Stimulated activated effector memory CD8-positive, alpha-beta T cell treated with anti-CD3 and anti-CD28 coated beads, Interleukin-12 subunit alpha, Interleukin-12 subunit beta, amount 100 ng/mL, for 72 hours (primary cell): ENCODE measurements at regions not wholly inside any gene's neighbourhood (a gene's known extent, or its start where the extent isn't known, plus 50 kb on each side); places are given as distances from the start of the nearest gene placed in this dataset.

Experiments used
- ATAC-seq: fragments of 150-1000 bp; cut with Tn5 transposase; 2 replicates; pipeline ENCODE4 v1.10.0; 2021
- DNase-seq, 2 donors: peaks; one replicate each; pipeline ENCODE4 v3.0.0; 2021 to 2022; ENCODE audit warnings: low spot score in 2 of 2
- H3K27ac Mint-ChIP-seq: one replicate; pipeline ENCODE4 v1.8.0; 2022; ENCODE audit warnings: mild to moderate bottlenecking, mixed read lengths
- H3K36me3 Mint-ChIP-seq: one replicate; pipeline ENCODE4 v1.8.0; 2022; ENCODE audit warnings: mild to moderate bottlenecking, mixed read lengths
- H3K4me1 Mint-ChIP-seq: one replicate; pipeline ENCODE4 v1.8.0; 2022; ENCODE audit warnings: mixed read lengths
- H3K4me3 Mint-ChIP-seq: one replicate; pipeline ENCODE4 v1.8.0; 2022; ENCODE audit warnings: mild to moderate bottlenecking, mixed read lengths
- H3K9me3 Mint-ChIP-seq: one replicate; pipeline ENCODE4 v1.8.0; 2022; ENCODE audit warnings: mixed read lengths

- Mint-ChIP-seq H3K4me3 (no peak overlapping the region), H3K4me1 (no peaks in the 10 kb centered on the region), H3K27ac (no peak overlapping the region), H3K9me3 (no peaks in the 10 kb centered on the region), H3K36me3 (no peaks in the 10 kb centered on the region)
- ATAC-seq: no peak
- DNase-seq: no peak
Observed at GRCh38 chr6:105952326-105952725, 133.8 kb upstream of the PRDM1 start.

DNA sequence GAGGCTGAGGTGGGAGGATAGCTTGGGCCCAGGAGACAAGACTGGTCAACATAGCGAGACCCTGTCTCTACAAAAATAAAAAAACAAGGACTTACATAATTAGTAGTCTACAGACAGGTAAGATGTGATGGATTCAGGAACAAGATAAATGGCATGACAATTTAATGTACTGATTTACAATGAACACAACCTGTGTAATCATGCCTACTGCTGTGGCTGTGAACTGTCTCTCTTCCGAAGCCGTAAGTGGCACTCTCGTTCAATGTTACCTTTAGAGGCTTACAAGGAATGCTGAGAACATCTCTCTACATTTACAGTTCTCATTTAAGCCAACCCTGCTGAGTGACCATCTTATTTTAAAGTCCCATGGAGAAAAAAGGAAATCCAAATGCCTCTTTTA, 134.8 kb upstream of the PRDM1 start:
- DNase-seq (no peak), ATAC-seq (no peak)
- Mint-ChIP-seq H3K36me3 (no peaks in the 10 kb centered on the region), H3K4me3 (no peak overlapping the region), H3K4me1 (no peaks in the 10 kb centered on the region), H3K27ac (no peak overlapping the region), H3K9me3 (no peaks in the 10 kb centered on the region)

DNA sequence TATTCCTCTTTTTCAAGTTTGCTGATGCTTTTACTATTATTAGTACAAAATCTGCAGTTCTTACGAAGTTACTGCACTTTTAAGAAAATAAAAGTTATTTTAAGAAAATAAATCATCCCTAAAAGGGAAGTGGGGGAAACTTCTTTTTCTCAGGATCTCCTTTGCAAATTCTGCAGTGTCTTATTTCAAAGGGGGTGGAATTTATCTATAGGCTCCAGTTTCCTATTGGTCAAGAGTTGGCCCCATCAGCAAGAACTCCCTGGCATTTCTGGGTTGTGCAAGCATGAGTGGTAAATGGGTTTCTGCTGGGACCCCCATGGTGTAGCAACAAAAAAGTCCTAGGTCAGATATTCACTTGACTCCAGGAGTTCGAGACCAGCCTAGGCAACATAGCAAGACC, 136.3 kb upstream of the PRDM1 start:
- Mint-ChIP-seq H3K27ac (no peak overlapping the region), H3K36me3 (no peaks in the 10 kb centered on the region), H3K4me3 (no peak overlapping the region), H3K4me1 (no peaks in the 10 kb centered on the region), H3K9me3 (no peaks in the 10 kb centered on the region)
- DNase-seq (no peak), ATAC-seq (no peak)

DNA sequence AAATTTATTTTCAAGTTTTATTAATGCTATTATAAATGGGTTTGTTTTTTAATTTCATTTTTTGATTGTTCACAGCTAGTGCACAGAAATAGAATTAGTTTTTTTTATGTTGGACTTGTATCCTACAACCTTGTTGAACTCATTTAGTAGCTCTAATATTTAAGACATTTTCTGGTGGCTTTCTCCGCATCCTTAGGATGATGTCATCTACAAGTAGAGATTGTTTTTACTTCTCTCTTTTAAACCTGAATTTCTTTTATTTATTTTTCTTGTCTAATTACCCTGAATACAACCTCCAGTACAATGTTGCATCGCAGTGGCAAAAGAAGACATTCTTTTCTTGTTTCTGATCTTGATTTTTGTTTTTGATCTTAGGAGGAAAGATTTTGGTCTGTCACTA, 142.6 kb upstream of the PRDM1 start:
- H3K27ac Mint-ChIP-seq: no peak overlapping the region
- no peak overlapping the region for H3K4me3 Mint-ChIP-seq
- H3K4me1 Mint-ChIP-seq: peaks cover 7% of the 10 kb centered on the region
- H3K9me3 Mint-ChIP-seq: no peaks in the 10 kb centered on the region
- H3K36me3 Mint-ChIP-seq: no peaks in the 10 kb centered on the region
- DNase-seq (no peak), ATAC-seq (no peak)

DNA sequence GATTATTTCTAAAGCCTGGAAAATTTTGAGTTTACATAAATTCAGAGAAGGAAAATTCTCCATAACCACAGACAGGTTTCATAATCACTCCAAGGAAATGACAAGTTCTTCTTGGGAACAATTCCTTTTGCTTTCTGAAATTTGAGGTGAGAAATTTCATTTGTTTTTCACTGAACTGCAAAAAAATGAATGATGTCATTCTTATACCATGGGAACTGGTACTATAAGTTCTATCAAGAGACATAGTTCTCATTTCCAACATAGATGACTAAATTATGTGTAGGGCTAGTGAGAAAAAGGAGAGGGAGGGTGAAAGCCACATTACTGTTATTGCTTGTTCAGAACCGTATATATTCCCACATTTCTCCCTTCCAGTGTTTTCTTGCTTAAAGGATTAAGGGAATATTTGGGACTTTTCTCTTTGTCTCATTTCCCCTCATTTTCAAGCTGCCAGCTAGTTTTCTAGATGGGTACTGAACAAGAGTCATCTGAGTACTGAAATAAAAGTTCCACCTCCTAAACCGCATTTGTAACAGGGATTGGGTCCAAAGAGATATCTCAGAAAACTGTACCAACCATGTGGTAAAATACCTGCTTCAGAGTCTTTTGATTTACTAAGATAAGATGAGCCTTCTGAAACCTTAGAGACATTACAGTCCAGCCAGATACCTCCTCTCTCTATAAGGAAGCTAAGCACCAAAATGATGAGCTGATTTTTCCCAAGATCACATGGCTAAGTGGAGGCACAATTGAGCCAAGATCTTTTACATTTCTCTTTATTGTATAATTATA, 144.3 kb upstream of the PRDM1 start:
- H3K36me3 Mint-ChIP-seq: no peaks in the 10 kb centered on the region
- no peak overlapping the region for H3K27ac Mint-ChIP-seq
- H3K4me1 Mint-ChIP-seq: peaks cover 7% of the 10 kb centered on the region
- H3K9me3 Mint-ChIP-seq: no peaks in the 10 kb centered on the region
- ATAC-seq: peak; percentile 82
- no peak overlapping the region for H3K4me3 Mint-ChIP-seq
- DNase-seq: no peak

DNA sequence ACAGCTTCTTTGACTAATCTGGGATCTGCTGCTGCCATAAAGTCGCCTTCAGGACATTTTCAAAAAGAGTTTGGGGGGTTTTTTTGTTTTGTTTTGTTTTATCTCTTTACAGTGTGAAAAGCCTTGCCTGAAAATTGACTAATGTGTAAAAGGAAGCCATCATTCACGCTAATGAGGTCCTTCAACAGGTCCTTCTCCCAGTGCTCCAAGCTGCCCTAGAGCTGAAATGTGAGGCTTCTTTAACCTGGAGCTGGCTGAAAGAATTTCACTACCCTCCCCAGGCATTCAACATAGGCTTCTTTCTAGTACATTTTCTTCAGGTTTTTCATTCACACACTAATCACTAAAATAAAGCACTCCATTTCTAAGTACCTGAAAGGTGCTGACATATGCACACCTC, 145.1 kb upstream of the PRDM1 start:
- no peaks in the 10 kb centered on the region for H3K36me3 Mint-ChIP-seq
- no peak for DNase-seq
- H3K27ac Mint-ChIP-seq: no peak overlapping the region
- no peaks in the 10 kb centered on the region for H3K9me3 Mint-ChIP-seq
- no peak overlapping the region for H3K4me3 Mint-ChIP-seq
- ATAC-seq: no peak
- H3K4me1 Mint-ChIP-seq: peaks cover 7% of the 10 kb centered on the region

DNA sequence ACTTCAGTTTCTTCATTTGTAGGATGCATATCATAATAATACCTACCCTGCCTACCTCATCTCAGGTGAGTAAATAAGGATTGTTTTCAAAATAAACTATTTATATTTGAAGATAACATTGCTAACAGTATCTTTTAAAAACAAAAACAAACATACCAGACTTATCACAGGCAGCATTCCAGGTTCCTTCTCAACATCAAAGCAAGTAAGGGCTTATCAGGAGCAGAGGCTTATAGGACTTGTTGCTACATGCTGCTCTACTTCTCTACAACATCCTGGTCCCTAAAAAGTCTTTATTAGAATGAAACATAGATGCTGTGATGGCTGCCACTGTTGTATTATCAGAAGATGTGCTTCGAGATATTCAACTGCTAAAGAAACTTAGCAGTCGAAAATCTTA, 149.2 kb upstream of the PRDM1 start:
- DNase-seq: no peak
- Mint-ChIP-seq H3K4me1 (peaks cover 7% of the 10 kb centered on the region), H3K36me3 (no peaks in the 10 kb centered on the region), H3K4me3 (no peak overlapping the region), H3K27ac (no peak overlapping the region), H3K9me3 (no peaks in the 10 kb centered on the region)
- no peak for ATAC-seq

- Mint-ChIP-seq H3K9me3 (no peaks in the 10 kb centered on the region), H3K4me3 (no peak overlapping the region), H3K27ac (no peak overlapping the region), H3K4me1 (peaks cover 7% of the 10 kb centered on the region), H3K36me3 (no peaks in the 10 kb centered on the region)
- ATAC-seq: no peak
- no peak for DNase-seq
Observed at GRCh38 chr6:105935416-105935815, 150.7 kb upstream of the PRDM1 start.

GRCh38 chr6:105934708-105935107, 151.4 kb upstream of the PRDM1 start:
- no peak overlapping the region for H3K4me3 Mint-ChIP-seq
- ATAC-seq: peak; percentile 32
- H3K27ac Mint-ChIP-seq: no peak overlapping the region

GRCh38 chr6:105932440-105932839, 153.7 kb upstream of the PRDM1 start:
- H3K4me3 Mint-ChIP-seq: no peak overlapping the region

More at GRCh38 chr6:105934708-105935107, 151.4 kb upstream of the PRDM1 start:
- Mint-ChIP-seq H3K36me3 (no peaks in the 10 kb centered on the region), H3K9me3 (no peaks in the 10 kb centered on the region), H3K4me1 (peaks cover 7% of the 10 kb centered on the region)
- no peak for DNase-seq

GRCh38 chr6:105929626-105930025, 156.5 kb upstream of the PRDM1 start:
- H3K36me3 Mint-ChIP-seq: no peaks in the 10 kb centered on the region
- no peak overlapping the region for H3K27ac Mint-ChIP-seq
- no peak for DNase-seq

More at GRCh38 chr6:105932440-105932839, 153.7 kb upstream of the PRDM1 start:
- no peak for DNase-seq
- no peaks in the 10 kb centered on the region for H3K4me1 Mint-ChIP-seq
- H3K36me3 Mint-ChIP-seq: no peaks in the 10 kb centered on the region
- H3K27ac Mint-ChIP-seq: no peak overlapping the region
- no peaks in the 10 kb centered on the region for H3K9me3 Mint-ChIP-seq
- no peak for ATAC-seq

GRCh38 chr6:105926318-105926717, 159.8 kb upstream of the PRDM1 start:
- H3K9me3 Mint-ChIP-seq: no peaks in the 10 kb centered on the region
- ATAC-seq: peak; percentile 49
- DNase-seq: no peak
- H3K4me3 Mint-ChIP-seq: no peak overlapping the region
- H3K27ac Mint-ChIP-seq: no peak overlapping the region
- peaks cover 24% of the 10 kb centered on the region for H3K4me1 Mint-ChIP-seq
- H3K36me3 Mint-ChIP-seq: no peaks in the 10 kb centered on the region

More at GRCh38 chr6:105929626-105930025, 156.5 kb upstream of the PRDM1 start:
- H3K4me3 Mint-ChIP-seq: no peak overlapping the region
- no peaks in the 10 kb centered on the region for H3K9me3 Mint-ChIP-seq
- no peak for ATAC-seq
- H3K4me1 Mint-ChIP-seq: peaks cover 7% of the 10 kb centered on the region

DNA sequence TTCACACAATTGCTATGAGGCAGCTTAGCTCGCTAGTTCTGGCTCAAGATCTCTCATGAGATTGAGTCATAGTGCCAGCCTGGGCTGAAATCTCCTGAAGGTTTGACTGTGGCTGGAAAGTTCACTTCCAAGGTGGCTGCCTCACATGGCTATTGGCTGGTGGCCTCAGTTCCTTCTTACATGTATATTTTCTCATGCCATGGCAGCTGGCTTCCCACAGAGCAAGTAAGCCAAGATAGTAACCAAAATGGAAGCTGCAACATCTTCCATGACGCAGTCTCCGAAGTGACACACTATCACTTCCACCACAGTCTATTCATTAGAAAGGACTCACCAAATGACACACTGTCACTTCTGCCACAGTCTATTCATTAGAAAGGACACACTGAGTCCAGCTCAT, 160.4 kb upstream of the PRDM1 start:
- no peak for DNase-seq
- Mint-ChIP-seq H3K9me3 (no peaks in the 10 kb centered on the region), H3K4me3 (no peak overlapping the region), H3K4me1 (peaks cover 25% of the 10 kb centered on the region), H3K36me3 (no peaks in the 10 kb centered on the region), H3K27ac (no peak overlapping the region)
- ATAC-seq: peak; percentile 49

GRCh38 chr6:105921781-105922180, 164.4 kb upstream of the PRDM1 start:
- peaks cover 39% of the 10 kb centered on the region for H3K4me1 Mint-ChIP-seq
- H3K27ac Mint-ChIP-seq: no peak overlapping the region
- H3K9me3 Mint-ChIP-seq: no peaks in the 10 kb centered on the region

DNA sequence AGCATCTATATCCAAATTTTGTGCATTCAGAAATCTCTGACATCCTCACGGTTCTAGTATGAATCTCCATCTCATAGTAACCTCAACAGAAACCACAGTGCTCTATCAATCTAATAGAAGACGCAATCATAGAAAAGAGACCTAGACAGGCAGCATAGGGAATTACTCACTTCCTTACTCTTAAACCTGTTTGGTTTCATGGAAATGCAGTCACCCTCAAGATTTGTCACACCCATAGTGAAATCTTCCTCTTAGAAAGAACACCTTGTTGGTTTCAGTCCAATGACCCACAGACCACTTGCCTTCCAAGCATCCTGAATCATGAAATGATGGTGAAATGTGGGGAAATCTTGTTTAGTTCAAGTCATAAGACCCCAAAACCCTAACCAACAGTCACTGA, 166.1 kb upstream of the PRDM1 start:
- no peaks in the 10 kb centered on the region for H3K9me3 Mint-ChIP-seq
- no peak for DNase-seq
- H3K27ac Mint-ChIP-seq: peak overlapping the region; percentile 32
- peaks cover 32% of the 10 kb centered on the region for H3K4me1 Mint-ChIP-seq
- no peak overlapping the region for H3K4me3 Mint-ChIP-seq
- peak; percentile 95 for ATAC-seq
- H3K36me3 Mint-ChIP-seq: no peaks in the 10 kb centered on the region

More at GRCh38 chr6:105921781-105922180, 164.4 kb upstream of the PRDM1 start:
- Mint-ChIP-seq H3K36me3 (no peaks in the 10 kb centered on the region), H3K4me3 (no peak overlapping the region)
- DNase-seq: no peak
- no peak for ATAC-seq

DNA sequence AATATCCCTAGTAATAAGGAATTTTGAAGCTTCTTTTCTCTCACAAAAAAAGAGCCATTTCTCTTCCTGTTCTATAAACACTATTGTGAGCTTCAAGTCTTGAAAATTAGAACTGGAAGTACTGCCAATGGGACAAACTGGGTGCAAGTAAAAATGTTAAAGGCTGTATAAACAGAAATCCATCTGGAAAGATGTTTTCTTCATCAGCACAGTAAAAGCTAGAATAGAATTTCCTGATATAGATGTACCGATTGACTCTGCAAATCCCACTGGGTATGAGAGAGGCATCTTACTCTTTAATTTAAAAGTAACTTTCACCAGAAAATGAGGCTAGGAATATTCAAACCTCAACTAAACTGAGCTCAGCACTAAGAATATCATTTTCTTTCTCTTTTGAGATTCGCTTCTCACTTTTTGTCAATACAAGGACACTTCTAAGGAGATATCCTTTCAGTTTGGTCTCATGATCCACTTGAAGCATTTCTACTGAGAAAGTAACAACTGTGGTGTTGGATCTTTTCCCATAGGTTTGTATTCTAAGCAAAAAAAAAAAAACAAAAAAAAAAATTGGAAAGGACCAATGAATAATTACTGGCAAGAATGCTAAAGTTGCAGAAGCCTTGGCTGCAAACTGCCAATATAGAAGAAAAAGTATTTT, 169.0 kb upstream of the PRDM1 start:
- H3K27ac Mint-ChIP-seq: no peak overlapping the region
- no peaks in the 10 kb centered on the region for H3K36me3 Mint-ChIP-seq
- H3K9me3 Mint-ChIP-seq: no peaks in the 10 kb centered on the region
- ATAC-seq (no peak), DNase-seq (no peak)
- peaks cover 24% of the 10 kb centered on the region for H3K4me1 Mint-ChIP-seq
- no peak overlapping the region for H3K4me3 Mint-ChIP-seq
